ENCODE measurements at regions not wholly inside any gene's neighbourhood (a gene's known extent, or its start where the extent isn't known, plus 50 kb on each side); places are given as distances from the start of the nearest gene placed in this dataset.

GRCh38 chr2:120868366-120868765 lies 132.7 kb downstream of the GLI2 start:
- TF ChIP-seq CTCF (IDR thresholded peaks at IDR 0.05) (no peak), REST (IDR thresholded peaks at IDR 0.05) (no peak), RCOR1 (IDR thresholded peaks at IDR 0.05; ENCODE audit: low read depth, low read length) (no peak), RNF2 (IDR thresholded peaks at IDR 0.05; ENCODE audit: borderline replicate concordance, low read depth) (no peak), ELK1 (IDR thresholded peaks at IDR 0.05; ENCODE audit: low read depth, low read length) (no peak)
